ENCODE measurements at regions not wholly inside any gene's neighbourhood (a gene's known extent, or its start where the extent isn't known, plus 50 kb on each side); places are given as distances from the start of the nearest gene placed in this dataset.

DNA sequence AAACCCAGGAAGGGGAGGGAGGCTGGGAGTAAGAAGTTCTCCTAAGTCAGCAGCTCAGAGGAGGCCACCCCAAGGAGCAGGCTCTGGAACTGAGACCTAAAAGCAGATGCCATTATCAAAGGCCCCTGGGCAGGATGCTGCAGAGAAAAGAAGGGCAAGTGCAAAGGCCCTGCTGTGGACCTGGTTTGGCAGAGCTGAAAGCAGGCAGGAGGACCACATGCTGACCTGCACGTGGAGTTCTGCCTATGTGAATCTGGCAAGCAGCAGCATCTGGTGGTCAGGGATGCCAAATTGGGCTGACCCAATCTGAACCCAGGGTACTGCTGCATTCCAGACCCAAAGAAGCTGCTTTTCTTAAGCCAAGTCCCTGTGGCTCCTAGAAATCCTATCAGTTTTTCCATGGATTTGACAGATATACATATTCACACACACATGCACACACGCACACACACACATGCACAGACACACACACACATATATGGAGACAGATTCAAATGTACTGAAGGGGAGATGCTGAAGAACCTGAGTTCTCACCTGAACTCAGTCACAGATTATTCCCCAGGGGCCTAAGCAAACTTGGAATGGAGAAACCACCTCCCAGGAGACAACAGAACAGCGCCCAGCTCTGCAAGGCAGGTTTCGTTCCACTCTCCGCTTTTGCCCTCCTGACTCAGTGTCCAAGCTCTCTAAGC, 119.9 kb downstream of the FOXA2 start:
- H3K36me3 Mint-ChIP-seq (ENCODE audit: low read depth), result no peaks in the 10 kb centered on the region
- H3K4me3 Mint-ChIP-seq (ENCODE audit: unreplicated experiment), result no peak overlapping the region
- no peaks in the 10 kb centered on the region for H3K4me1 Mint-ChIP-seq (ENCODE audit: low read depth)
- no peak for DNase-seq (ENCODE audit: low spot score)
- H3K27ac Mint-ChIP-seq (ENCODE audit: unreplicated experiment), result no peak overlapping the region
- TF ChIP-seq, protein P1, sequence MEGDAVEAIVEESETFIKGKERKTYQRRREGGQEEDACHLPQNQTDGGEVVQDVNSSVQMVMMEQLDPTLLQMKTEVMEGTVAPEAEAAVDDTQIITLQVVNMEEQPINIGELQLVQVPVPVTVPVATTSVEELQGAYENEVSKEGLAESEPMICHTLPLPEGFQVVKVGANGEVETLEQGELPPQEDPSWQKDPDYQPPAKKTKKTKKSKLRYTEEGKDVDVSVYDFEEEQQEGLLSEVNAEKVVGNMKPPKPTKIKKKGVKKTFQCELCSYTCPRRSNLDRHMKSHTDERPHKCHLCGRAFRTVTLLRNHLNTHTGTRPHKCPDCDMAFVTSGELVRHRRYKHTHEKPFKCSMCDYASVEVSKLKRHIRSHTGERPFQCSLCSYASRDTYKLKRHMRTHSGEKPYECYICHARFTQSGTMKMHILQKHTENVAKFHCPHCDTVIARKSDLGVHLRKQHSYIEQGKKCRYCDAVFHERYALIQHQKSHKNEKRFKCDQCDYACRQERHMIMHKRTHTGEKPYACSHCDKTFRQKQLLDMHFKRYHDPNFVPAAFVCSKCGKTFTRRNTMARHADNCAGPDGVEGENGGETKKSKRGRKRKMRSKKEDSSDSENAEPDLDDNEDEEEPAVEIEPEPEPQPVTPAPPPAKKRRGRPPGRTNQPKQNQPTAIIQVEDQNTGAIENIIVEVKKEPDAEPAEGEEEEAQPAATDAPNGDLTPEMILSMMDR (IDR thresholded peaks at IDR 0.05), result no peak
- H3K9me3 Mint-ChIP-seq (ENCODE audit: low read depth), result no peaks in the 10 kb centered on the region
- H3K27me3 Mint-ChIP-seq (ENCODE audit: low read depth), result peaks cover 17% of the 10 kb centered on the region

DNA sequence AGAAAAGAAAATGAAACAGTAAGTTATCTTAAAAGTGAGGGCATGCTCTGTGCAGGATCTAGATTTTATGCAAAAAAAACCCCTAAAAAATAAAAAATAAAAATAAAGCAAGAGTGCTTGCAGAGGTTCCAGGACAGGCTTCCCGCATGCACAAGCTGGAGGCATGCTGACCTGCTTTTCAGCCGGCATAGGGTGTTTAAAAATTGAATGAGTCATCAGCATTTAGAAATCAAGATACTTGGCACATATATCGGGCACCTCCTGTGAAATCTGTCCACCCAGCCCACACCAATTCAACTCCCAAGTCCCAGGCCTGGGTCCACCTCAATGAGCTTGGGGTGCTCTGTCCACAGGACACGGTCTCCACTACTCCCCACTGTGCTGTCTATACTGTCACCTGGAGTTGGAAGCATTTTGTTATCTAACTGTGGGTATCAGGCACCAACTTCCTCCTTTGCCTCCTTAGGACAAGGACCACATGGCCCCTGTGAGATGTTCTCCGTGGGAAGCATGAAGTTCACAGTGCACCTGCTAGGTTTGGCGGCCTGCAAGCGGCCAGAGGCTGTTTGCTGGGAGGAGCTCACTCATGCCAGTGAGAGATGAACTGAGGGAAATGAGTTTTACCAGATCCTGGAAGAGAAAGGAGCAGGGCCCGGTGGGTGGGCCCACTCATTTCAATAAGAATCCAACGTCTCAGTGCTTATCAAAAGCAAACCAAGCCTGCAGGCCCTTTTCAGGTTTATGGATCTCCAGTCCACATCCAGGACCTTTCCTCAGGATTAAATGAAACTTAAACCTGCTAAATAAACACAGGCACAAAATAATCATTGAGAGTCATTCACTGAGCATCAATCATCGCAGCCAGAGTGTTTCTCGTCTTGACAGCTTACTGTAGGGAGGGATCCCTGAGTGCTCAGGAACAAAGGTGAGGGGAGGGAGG, 121.1 kb downstream of the FOXA2 start:
- Mint-ChIP-seq H3K36me3 (ENCODE audit: low read depth) (no peaks in the 10 kb centered on the region), H3K4me1 (ENCODE audit: low read depth) (no peaks in the 10 kb centered on the region), H3K4me3 (ENCODE audit: unreplicated experiment) (no peak overlapping the region), H3K9me3 (ENCODE audit: low read depth) (no peaks in the 10 kb centered on the region), H3K27ac (ENCODE audit: unreplicated experiment) (no peak overlapping the region), H3K27me3 (ENCODE audit: low read depth) (peaks cover 16% of the 10 kb centered on the region)
- TF ChIP-seq, protein P1 (IDR thresholded peaks at IDR 0.05), result no peak
- no peak for DNase-seq (ENCODE audit: low spot score)

DNA sequence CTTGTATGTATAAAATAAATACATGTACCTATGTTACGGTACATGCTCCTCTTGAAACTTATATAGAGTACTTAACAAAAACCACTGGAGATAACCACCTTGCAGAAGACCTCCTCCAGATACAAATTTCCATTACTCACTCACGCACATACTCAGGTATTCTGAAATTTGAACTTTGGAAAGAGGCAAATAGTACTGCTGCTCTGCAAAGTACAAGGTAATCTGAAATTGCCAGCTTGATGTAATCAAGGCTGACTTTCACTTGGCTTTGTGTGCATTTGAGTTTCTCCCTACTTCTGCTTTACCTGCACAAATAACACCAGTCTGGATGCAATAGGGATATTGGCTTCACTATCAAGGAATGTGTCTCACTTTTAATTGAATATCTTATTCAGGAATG, 123.6 kb downstream of the FOXA2 start:
- Mint-ChIP-seq H3K36me3 (ENCODE audit: low read depth) (no peaks in the 10 kb centered on the region), H3K27ac (ENCODE audit: unreplicated experiment) (no peak overlapping the region)

DNA sequence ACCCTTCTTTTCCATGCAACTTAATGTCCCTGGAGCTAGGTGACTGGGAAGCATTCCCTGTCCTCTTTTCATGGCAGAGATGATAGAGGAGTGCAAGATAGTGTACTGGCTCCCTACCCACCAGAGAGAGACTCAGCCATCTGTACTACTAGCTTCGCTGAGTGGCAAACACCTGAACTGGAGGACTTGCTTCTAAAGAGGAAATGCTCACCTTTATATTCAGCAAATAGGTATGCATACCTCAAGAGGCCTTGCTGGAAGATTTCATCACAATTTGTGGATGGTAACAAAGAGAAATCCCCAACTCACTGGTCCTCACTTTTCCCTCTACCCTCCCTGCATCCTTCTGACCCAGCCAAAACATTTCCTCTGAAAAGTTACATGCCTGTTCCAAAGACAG, 124.1 kb downstream of the FOXA2 start:
- H3K27ac Mint-ChIP-seq (ENCODE audit: unreplicated experiment), result no peak overlapping the region
- DNase-seq (ENCODE audit: low spot score), result no peak
- no peaks in the 10 kb centered on the region for H3K9me3 Mint-ChIP-seq (ENCODE audit: low read depth)
- peaks cover 21% of the 10 kb centered on the region for H3K27me3 Mint-ChIP-seq (ENCODE audit: low read depth)
- TF ChIP-seq, protein P1 (IDR thresholded peaks at IDR 0.05), result no peak
- no peak overlapping the region for H3K4me3 Mint-ChIP-seq (ENCODE audit: unreplicated experiment)
- H3K4me1 Mint-ChIP-seq (ENCODE audit: low read depth), result no peaks in the 10 kb centered on the region
- no peaks in the 10 kb centered on the region for H3K36me3 Mint-ChIP-seq (ENCODE audit: low read depth)

More for the DNA sequence above, 123.6 kb downstream of the FOXA2 start:
- no peaks in the 10 kb centered on the region for H3K9me3 Mint-ChIP-seq (ENCODE audit: low read depth)
- TF ChIP-seq, protein P1 (IDR thresholded peaks at IDR 0.05), result no peak
- no peak overlapping the region for H3K4me3 Mint-ChIP-seq (ENCODE audit: unreplicated experiment)
- H3K27me3 Mint-ChIP-seq (ENCODE audit: low read depth), result peaks cover 17% of the 10 kb centered on the region
- DNase-seq (ENCODE audit: low spot score), result no peak
- H3K4me1 Mint-ChIP-seq (ENCODE audit: low read depth), result no peaks in the 10 kb centered on the region

- TF ChIP-seq, protein P1 (IDR thresholded peaks at IDR 0.05), result no peak
- Mint-ChIP-seq H3K27ac (ENCODE audit: unreplicated experiment) (no peak overlapping the region), H3K9me3 (ENCODE audit: low read depth) (no peaks in the 10 kb centered on the region), H3K27me3 (ENCODE audit: low read depth) (peaks cover 21% of the 10 kb centered on the region), H3K4me3 (ENCODE audit: unreplicated experiment) (no peak overlapping the region), H3K36me3 (ENCODE audit: low read depth) (no peaks in the 10 kb centered on the region), H3K4me1 (ENCODE audit: low read depth) (no peaks in the 10 kb centered on the region)
- no peak for DNase-seq (ENCODE audit: low spot score)
These were observed 124.6 kb downstream of the FOXA2 start for GRCh38 chr20:22459754-22460153.
